T-helper 1 cell (primary cell): ENCODE measurements at regions not wholly inside any gene's neighbourhood (a gene's known extent, or its start where the extent isn't known, plus 50 kb on each side); places are given as distances from the start of the nearest gene placed in this dataset.

Source experiments
- DNase-seq, 5 donors: peaks; one replicate each; pipeline ENCODE4 v3.0.0-alpha.2; 2012 to 2020

DNA sequence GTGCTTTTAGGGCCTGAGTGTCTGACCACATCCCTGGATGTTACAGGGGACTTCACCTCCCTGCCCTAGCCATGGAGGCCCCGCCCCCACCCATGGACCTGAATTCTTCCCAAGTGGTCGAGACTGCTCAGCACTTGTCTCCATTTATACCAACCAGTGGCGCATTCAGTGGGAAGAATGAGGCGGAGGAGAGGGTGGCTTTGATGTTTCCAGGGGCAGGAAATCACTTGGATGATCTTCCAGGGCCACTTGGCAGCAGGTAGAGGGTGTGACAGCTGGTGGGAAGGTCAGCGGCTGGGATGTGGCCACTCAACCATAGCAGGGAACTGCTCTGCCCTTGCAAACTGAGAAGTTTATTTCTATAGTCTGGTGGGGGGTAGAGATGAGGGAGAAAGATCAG is 155.1 kb upstream of the BLID start:
- DNase-seq: no peak

DNA sequence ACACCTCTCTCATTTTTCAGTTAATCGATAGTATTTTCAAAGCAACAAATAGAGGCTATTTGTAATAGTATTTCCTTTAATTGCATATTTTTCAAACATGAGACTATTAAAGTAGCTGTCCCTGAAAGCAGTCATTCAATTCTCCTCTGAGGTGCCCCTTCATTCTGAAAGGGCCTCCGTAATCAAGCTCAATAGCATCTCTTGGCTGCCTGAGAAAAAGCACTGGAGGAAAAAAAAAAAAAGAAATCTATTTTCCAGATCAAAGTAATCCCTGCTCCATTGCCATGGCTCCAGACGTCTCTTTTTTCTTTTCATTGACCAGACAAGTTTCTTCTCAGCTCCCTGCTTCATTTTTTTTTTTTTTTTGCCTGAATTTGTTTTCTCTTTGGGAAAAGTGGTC is 154.5 kb upstream of the BLID start:
- no peak for DNase-seq

DNA sequence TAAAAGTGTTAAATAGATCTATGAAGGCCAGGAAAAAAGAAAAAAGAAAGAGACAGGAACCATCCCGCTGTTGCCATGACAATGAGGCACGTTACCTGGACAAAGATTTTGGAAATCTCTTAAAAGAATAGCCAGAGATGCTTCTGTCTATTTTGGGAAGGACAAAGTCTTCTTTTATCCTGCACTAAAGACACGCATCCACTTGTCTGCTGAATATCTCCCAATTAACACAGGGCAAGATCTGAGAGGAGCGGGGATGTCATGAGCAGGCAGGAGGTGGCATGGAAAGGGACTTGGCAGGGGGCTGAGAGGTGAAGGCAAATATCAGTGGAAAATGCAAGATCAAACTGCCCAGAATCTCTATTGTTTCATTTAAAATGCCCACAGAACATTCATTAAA is 153.8 kb upstream of the BLID start:
- no peak for DNase-seq

DNA sequence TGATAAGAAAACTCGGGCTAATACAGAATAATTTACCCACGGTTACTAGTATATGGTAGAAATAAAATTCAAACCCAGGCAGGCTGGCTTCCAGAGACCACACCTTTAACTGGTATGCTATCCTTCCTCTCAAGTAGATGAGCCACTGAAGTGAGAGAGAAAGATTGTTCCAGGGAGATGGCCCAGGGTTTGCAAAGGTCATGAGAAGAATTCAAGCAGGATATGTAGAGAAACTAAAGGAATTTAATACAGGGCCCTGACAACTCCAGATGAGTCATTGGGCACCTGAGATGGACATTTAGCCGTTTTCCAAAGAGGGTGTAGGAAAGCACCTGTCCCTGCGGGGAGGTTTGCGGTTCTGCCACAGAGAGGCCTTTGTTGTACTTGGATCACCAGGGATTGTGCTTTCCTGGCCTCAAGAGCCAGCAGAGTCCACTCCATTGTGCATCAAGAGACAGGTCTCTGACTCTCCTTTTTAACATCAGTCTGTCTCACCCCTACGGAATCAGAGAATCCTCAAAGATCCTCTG is 152.7 kb upstream of the BLID start:
- DNase-seq: no peak

DNA sequence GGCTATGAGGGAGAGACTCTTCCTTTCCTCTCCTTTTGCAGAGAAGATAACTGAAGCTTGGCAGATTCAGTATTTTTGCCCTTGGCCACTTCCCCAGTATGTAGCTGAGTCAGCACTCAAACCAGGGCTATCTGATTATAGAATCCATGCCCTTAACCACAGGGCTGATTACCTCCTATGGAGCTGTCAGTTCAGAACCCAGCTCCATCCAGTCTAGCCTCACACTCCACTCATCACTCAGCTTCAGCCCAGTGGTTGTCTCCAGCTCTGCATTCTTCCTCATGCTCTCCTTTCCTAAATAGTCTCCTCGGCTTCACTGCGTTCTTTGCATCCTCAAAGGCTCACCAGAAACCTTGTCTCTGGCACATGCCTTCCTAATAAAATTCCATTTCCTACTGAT is 151.6 kb upstream of the BLID start:
- no peak for DNase-seq

DNA sequence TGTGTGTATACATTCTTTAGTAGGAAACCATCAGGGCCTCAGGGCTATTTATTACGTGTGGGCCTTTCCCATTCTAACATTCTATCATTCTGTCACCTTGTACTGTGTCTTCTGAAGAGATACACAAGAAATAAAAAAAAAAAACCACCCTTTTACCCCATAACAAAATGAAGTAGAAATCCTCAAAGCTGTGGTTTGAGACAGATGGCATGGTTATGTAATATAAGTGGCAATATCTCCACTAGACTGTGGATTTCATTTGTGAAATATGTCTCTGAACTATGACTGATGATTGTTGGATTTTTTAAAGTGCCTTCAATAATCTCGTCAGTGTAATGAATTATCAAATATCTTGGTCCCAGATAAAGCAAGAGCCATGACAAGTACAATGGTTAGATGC is 150.0 kb upstream of the BLID start:
- DNase-seq: no peak

DNA sequence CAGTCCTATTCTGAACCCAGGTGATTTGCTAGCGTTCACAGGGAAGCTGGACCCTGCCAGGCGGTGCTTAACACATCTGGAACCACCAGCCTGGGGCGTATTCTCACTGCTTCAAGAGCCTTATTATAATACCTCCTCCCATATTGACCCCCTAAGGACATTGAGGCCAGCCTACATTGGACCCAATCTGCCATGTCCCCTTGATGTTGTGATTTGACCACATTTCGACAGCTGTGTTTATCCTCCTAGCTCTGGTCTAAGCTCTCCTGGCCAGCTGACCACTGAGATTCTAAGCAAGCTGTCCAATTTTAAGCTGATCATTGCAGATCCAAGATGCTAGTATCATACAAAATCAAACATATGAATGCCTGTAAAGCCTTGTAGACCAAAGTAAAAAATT is 148.1 kb upstream of the BLID start:
- DNase-seq: no peak

DNA sequence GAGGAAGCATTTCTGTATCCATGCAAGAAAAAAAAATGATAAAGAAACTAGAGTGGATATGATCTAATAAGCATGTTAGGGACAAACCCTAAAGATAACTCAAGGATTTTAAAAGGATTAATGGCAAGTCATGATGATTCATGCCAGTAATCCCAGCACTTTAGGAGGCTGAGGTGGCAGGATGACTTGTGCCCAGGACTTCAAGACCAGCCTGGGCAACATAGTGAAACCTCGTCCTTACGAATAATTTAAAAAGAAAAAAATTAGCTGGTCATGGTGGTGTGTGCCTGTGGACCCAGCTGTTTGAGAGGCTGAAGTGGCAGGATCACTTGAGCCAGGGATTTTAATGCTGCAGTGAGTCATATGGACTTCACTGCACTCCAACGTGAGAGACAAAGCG is 145.5 kb upstream of the BLID start:
- no peak for DNase-seq

DNA sequence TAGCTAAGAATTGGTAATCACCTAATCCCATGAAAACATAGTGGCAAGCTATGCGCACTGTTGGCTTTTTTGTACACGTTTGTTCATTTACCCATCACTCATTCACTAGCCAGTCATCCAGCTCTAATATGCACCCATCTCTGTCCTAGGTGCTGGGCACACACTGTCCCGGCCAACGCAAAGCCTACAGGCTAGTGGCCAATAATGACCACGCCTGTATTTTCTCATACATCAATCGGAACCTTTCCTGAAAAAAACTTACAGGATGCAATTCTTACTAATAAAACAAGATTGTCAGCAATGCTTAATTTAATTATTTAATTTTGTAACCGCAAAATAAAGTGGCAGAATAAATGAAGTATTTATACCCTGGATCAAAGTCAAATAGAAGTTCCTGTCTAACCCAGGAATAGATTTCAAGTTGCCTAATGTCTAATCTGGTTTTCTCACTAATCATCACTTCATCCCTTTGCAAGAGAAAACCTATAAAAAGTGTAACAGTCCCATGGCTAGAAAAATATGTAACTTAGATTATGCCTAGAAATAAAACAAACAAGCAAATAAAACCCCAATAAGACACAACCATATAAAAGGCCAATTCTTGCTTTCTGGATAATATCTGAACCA is 143.3 kb upstream of the BLID start:
- no peak for DNase-seq

DNA sequence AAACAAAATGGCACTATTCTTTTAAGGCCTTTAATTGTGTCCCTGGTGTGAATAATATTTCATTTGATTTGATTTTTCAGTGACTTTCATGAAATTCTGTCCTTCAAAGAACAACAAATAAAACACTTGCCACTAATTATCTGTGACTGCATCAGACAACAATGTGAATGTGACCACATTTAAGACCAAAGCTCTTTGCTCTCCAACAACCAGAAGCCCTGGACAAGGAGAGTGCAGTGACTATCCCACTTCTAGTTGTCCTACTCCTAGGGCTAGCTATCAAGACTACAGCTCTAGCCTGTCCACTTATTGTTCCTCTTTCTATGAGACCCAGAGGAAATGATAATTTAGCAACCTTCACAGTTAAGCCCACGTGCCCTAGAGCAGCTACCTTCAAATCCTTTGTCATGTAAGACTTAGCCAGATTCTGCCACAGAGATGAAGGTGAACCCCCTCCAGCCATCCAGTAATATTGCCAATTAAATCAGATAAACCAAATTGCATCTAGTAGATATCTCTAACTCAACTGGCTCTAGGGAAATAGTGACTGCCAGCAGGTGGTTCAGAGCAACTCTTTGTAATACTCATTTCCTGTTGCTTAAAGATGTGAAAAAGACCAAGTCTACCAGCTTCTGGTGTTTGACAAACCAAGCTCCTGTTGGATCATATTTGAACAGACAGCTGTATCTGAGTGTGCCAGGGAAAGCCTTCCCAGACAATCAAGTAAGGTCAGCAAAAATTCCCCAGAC is 142.6 kb upstream of the BLID start:
- no peak for DNase-seq

DNA sequence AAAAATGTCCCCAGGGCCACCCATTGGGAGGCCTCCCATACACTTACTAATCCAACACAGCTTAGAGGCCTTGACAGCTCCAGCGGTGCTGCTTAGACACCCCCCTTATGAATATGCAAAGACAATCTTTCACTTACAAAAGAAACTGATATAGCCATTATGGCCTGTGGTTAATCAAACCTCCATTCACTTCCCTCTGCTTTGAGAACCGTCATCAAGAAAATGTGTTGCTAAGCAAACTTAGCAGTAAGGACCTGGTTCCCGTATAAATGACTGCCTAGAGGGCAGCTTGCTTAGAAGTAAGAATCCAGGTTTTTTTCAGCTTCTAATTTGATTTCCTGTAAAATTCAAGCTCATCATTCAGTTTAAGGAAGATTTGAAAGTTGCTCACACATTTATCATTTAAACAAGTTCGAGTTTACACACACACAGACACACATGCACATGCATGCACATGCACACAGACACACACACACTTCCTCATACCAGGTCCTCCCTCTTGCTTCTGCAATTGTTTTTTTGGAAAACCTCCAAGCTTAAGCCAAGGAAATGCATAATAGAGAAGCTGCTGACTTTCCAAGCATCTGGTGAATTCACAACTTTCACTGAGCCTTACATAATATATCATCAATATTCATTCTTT is 137.7 kb upstream of the BLID start:
- no peak for DNase-seq

DNA sequence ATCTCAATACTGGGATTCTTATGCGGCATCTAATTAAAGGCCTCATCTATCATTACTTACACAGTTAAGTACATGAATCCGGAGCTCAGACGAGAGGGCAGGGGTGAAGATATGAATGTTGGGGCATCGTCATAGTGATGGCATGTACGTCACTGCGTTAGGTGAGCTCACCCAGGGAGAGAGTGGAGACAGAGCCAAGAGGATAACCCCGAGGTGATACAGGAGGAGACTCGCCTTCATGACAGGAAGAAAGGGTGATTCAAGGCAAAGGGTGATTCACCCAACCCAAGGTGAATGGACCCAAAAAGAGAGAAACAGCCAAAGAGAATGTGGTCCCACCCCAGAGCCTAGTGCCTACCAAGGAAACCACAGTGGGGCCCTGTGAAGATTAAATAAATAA is 132.9 kb upstream of the BLID start:
- no peak for DNase-seq

DNA sequence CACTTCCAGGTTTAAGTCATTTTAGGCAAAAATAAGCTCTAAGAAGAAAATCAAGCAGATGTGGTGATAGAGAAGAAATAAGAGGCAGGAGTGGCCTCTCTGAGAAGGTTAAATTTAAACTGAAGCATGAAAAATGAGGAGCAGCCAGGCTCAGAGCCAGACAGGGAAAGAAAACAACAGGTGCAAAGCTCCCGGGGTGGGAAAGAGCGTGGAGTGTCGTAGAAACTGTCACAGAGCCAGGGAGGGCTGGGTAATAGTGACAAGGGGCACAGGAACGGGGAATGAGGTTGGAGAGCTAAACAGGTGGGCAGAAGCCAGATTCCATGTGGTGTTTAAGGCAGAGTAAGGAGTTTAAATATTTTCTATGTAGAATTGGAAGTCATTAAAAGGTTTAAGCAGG is 132.1 kb upstream of the BLID start:
- no peak for DNase-seq

DNA sequence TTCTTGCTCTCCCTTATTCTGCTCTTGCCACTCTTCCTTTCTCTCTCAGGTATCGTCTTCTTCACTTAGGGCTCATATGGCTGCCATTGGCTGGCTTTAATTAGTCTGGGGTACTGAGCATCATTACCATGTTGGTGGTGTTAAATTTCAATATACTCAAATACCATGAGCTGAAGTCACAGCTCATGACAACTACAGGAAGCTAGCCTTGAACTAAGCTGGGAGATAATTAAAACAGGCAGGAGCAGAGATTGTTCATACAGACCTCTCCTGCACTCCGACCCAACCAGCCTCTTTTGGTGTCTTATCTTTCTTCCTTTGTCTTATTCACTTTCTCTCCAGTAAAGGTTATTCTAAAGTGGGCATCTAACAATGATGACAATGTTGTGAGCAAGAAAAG is 130.9 kb upstream of the BLID start:
- DNase-seq: no peak

DNA sequence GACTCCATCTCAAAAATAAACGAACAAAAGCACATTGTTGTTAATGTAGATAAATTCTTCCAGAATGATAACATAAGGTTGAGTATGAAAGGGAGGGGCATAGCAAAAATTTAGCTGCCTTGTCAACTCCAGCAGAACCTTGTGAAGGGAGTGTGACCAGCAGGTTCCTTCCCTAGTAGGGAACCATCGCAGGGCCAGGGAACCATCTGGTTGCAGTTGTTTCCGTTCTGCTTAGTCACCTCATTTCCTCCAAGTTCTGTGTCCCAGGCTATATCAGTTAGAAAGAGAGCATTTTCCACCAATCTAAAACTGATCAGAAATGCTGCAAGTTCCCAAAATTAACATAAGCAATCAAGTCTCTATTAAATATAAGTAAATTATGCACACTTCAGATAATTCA is 126.7 kb upstream of the BLID start:
- DNase-seq: no peak

DNA sequence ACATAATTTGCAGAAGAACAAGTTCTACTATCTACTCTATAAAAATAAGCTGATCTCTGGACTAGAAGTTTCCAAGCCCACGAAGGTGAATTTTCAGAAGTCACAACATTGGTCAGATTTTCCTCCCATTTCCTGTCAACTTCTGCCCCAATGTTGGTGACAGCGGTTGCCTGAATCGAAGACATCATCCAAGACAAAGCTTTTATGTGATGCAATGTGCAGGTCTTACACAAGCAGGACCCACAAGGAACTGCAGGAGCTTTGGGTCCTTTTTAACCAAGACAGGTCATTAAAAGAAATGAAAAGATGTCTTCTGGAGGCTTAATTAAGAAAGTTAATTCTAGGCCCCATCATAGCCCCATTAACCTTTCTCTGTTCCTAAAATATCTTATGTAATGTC is 125.6 kb upstream of the BLID start:
- DNase-seq: no peak

DNA sequence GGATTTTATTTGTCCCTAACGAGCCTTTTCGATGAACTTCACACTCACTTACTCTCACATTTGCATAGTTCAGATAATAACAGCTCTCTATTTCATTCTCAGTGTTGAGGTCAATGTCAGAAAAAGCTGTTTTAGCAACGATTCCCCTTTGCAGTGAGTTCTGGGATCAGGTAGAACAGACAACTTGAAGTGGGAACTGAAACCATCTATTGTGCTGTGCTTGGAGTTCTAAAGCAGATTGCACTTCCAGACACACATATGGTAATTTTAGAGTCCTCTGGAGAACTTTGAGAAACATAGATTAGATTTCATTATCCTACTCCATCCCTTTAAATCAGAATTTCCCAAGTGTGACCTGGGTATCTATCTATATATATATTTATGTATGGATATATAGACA is 124.6 kb upstream of the BLID start:
- DNase-seq: no peak

DNA sequence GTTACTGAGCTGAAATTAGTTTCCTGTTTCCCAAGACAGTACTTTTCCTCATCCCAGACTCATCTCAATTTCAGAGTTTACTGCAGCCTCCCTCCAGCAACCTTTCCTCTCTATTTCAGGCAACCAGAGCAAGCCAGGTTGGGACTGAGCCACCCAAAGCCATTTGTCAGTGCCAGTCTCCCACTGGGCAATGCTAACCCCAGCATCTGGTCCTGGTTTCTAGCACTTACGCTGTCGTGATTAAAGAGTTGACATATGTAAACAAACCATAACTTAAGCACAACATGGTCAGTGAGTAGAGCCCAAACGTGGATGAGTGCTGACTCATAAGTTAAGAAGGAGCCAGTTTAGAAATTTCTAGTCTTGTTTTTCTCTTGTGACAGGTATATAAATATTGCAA is 119.6 kb upstream of the BLID start:
- no peak for DNase-seq

DNA sequence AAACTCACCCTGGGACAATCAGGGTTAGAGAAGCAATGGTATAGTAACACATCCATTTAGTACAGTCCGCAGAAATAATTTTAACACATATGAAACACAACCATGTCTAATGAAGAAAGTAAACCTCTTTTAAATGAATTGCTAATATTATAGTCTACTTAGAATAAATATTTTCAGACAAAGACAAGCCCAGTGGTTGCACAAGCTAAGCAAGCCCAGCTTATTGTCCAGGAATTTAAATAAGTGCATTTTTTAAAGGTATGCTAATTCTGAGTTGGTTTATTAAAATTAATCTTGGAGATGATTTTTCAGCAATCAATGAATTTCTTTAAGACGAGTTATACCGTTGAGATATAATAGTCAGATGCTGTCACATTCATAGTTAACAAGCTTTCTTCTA is 118.8 kb upstream of the BLID start:
- no peak for DNase-seq

DNA sequence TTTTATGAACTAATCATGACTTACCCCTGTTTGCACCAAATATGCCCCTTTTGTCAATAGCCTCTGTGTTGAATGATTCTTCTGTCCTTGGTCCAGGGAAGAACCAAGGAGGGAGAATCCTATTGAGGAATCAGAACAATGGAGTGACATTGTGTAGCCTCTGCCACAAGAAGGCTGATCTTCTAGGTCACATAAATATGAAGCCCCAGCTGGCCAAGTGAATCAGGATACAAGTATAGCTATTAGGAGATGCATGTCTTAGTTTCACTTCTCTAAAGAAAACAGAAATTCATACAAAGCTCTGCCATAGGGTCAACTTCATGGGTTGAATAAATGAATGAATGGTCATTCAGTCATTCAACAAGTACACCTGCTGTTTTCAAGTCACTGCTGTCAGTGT is 118.2 kb upstream of the BLID start:
- no peak for DNase-seq

DNA sequence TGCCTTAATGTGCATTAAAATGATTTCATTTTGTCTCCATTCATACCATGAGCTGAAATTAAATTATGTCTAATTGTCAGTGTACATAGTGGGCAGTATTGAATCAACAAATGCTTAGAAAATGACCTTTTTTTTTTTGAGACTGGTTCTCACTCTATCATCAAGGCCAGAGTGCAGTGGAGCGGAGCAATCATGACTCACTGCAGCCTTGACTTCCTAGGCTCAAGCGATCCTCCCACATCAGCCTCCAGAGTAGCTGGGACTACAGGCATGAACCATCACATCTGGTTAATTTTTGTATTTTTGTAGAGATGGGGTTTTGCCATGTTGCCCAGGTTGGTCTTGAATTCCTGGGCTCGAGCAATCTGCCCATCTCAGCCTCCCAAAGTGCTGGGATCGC is 117.0 kb upstream of the BLID start:
- no peak for DNase-seq

DNA sequence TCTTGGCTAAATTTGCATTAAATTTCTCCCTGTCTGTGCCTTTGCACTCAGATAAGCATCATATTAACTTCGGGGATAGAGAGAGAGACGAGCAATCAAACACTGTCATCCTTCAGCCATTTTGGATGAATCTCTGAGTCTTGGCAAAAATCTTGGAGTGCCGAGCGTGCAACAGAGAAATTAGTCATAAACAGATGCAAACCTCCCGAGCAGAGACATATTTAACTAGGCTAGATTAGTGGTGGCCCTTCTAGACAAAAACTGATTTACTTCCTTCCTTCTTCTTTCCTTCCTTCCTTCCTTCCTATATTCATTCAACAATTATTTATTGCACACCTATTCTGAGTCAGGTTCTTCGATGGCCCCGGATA is 114.4 kb upstream of the BLID start:
- DNase-seq: no peak

DNA sequence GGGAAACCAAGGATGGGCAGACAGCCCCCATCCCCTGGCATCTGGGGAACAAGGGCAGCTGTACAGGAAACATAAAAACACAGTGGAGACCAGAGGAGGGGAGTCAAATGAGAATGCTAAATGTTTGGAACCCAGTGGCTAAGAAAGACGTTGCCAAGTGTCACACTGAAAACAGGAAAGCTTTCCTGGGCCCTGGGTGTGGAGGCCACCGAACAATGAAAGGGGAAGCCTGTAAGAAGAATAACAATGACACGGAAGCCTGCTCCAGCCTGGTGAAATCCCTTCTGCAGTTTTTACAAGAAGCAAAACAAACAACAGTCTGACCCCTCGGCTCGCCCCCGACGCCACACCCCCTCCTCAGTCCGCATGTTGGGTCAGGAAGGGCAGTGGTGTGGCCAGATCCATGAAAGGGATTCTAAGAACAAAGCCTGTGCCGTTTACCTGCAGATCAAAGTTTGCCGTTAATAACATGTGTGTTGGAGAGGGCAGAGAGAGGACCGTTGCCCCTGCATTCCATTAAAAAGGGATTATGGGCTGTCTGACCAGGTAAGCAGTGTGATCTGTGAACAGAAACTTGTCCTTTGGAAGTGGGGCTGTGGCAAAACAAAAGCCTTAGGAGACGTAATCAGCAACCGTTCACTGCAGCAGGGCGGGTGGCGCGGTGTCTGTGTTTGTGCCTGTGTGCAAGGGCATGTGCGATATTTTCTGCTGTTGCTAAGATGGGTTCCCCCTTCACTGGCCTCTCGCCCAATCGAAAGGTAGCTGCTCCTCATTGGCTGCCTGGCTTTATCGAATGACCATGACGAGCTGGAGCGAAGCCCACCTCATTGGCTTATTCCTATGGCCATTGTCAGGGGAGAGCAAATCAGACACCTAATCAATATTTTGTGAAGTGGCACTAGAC is 113.7 kb upstream of the BLID start:
- DNase-seq: no peak
